ENCODE measurements at regions not wholly inside any gene's neighbourhood (a gene's known extent, or its start where the extent isn't known, plus 50 kb on each side); places are given as distances from the start of the nearest gene placed in this dataset.
A peak's percentile ranks its signal among the peaks of the same experiment; 100 is the strongest.

GRCh38 chr1:170271430-170272161, 125.8 kb downstream of the NTMT2 start:
- no peak for DNase-seq (ENCODE audit: low spot score)

GRCh38 chr1:170273291-170274130, 127.8 kb downstream of the NTMT2 start:
- no peak for DNase-seq (ENCODE audit: low spot score)

GRCh38 chr1:170274131-170274501, 128.4 kb downstream of the NTMT2 start:
- no peak for DNase-seq (ENCODE audit: low spot score)

GRCh38 chr1:170277985-170278384, 132.2 kb downstream of the NTMT2 start:
- DNase-seq (ENCODE audit: low spot score): no peak

- no peak for DNase-seq (ENCODE audit: low spot score)
These were observed 138.3 kb downstream of the NTMT2 start for GRCh38 chr1:170284016-170284415.

DNA sequence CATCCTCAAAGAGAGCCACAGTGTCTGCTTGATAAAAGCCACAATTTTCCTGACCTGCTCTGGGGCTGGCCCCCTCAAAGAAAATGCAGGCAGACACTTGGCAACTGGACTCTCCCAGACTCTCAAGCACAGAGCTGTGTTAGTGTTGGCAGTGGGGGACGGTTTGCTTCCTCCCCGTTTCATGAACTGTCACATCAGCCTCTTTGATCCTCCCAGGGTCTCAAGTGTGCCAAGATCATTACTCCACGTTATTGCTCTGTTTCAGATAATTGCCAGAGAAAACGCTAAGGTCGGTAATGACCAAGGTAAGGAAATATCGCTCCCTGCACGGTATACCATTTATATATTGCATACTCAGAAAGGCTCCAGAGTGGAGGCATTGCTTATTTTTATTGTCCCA, 138.8 kb downstream of the NTMT2 start:
- no peak for DNase-seq (ENCODE audit: low spot score)

DNA sequence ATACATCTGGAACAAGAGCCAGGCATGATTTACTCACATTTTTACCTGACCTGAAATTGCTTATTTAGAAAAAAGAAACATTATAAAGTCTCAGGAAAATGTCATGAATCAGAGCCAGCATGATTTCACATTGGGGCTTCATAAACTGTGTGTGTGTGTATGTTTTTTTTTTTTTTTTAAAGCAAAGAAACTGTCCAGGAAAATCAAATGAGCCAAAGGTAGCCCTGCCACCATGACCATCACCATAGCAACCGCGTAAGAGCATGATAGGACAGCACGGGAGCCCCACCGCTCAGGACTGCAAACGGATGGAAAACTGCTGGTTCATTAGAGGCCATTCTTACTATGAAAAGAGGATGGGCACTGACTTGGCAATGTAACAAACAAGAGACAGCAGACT, 139.2 kb downstream of the NTMT2 start:
- DNase-seq (ENCODE audit: low spot score): no peak

DNA sequence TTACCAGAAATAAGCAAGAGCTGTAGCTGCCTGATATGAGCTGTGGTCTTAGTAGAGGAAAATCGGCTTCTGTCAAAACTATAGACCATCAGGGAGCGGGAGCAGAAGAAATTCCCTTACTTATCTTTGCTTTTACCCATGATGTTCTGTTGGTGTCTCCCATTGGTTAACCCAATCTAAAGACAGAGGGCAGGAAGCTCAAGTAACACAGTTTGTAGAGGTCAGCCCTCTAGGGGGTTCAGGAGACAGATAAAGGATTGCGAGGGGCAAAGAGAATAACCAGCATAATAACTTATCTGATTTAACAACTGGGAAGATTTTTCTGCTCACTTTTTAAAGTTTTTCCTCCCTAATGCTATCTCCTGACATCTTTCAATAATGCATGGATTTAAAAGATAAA, 142.4 kb downstream of the NTMT2 start:
- DNase-seq (ENCODE audit: low spot score): peak; percentile 8

DNA sequence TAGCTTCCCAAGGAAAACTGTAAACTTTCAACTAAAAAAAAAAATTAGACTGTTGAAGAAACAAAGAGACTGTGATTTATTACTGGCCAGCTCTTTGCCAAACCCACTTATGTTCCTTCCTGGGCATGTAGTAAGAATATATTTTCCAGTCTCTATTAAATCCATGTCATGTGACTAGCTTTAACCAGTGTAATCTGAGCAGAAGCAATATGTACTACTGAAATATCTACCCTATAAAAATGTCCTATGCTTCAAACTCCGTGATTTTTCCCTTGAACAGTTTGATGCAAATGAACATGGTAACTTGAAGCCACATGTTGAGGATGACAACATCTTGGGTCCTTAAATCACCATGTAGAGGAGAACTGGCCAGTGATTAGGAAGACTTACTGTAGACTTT, 144.5 kb downstream of the NTMT2 start:
- DNase-seq (ENCODE audit: low spot score): no peak

GRCh38 chr1:170290991-170291390, 145.2 kb downstream of the NTMT2 start:
- DNase-seq (ENCODE audit: low spot score): no peak

GRCh38 chr1:170291516-170291915, 145.8 kb downstream of the NTMT2 start:
- no peak for DNase-seq (ENCODE audit: low spot score)

DNA sequence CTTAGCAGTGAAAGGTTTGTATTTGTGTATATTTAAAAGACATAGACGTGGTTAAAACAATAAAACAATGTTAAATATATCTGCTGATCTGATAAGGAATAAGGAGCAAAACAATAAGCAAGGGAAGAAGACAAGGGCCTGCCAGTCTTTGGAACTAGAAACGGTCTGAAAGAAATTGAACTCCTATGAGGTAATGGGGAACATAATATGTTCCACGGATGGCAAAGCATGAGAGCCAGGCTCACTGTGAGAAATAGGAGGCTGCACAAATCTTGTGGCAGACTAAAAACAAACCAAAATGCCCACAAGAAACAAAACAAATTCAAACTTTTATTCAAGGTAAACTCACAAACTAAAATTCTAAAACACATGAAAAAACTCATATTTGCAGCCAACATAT, 150.5 kb downstream of the NTMT2 start:
- no peak for DNase-seq (ENCODE audit: low spot score)

DNA sequence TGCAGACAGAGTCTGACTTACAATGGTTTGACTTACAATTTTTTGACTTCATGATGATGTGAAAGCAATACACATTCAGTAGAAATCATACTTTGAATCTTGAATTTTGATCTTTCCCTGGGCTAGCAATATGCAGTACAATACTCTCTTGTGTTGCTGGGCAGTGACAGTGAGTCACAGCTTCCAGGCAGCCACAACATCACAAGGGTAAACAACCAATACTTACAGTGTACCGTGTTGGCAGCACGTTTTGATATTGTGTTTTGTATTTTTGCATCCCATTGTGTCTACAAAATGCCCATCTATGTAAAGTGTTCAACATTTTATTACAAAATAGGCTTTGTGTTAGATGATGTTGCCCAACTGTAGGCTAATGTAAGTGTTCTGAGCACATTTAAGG, 150.9 kb downstream of the NTMT2 start:
- DNase-seq (ENCODE audit: low spot score): no peak

- no peak for DNase-seq (ENCODE audit: low spot score)
These were observed 155.8 kb downstream of the NTMT2 start for GRCh38 chr1:170301596-170301995.

- no peak for DNase-seq (ENCODE audit: low spot score)
These were observed 157.3 kb downstream of the NTMT2 start for GRCh38 chr1:170303034-170303433.

DNA sequence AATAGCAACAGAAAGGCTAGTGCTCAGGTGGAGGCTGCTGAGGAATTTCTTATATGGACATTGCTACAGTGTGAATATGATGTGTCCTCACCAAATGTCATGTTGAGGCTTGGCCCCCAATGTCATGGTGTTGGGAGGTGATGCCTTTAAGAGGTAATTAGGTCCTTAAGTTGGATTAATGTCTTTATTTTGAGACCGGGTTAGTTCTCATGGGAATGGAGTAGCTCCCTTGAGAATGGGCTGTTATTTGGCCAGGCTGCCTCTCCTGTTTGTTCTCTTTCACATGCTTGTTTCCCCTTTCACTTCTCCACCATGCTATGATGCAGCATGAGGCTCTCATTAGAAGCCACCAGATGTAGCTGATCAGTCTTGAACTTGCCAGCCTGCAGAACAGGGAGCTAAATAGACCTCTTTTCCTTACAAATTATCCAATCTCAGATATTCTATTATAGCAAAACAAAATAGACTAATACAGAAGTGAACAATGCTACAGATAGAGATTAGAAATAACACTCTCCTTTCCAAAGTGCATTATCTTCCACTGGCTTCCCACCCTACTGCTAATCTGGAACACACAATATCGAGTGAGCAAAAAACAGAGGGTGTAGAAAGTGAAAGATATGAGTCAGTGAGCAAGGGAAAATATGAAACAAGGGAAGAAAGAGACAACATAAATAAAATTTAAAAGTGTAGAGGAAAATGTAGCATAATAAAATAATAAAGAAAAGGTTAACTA, 160.2 kb downstream of the NTMT2 start:
- DNase-seq (ENCODE audit: low spot score): no peak

DNA sequence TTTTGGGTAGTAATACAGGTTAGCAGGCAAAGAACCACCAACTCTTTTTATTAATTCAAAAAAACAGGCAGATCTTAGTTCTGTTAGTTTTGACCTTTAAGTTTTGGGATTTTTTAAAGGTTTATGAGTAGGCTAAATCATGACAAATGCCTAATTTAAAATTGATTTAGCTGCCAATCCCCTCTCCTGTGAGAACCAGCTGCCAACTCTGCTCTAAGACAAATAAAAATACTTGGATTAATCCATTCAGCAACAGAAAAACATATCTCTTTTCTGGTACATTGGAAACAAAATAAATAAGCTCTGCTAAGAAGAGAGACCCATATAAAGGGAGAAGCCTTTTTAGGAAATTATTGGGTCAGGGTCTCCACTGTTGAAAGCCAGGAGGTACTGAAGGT, 160.8 kb downstream of the NTMT2 start:
- no peak for DNase-seq (ENCODE audit: low spot score)

DNA sequence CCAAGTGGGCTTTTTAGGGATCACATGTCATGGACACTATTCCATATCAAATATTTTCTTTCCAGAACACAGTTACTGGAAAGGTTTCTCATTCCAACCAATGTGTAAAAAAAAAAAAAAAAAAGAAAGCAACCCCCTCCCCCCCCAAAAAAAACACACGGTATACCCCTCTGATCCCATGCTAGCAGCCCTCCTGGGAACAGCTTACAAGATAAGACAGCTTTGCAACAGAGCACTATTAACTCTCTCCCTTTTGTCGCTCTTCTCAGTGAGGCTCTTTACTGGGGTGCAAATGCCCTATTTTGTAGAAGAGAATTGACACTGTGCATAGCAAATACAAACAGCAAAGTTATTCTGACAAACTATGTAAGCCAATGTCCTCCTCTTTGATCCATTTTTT, 161.2 kb downstream of the NTMT2 start:
- DNase-seq (ENCODE audit: low spot score): no peak

DNA sequence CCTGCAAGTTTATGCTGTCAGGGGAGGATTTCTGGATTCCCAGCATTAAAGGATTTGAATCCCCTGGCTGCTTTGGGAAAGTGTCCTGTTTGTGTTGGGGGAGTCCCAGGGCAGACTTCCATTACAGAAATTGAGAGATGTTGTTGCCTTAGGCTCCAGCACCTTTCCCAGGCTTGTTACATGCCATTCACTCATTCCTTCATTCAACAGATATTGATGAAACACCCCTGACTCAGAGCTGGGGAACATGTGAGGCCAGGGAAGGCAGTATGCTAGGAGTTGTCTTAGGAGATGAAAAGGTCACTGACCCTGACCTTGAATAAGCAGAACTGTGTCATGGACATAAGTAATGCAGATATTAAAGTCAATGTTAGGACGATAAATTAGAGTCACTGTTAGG, 161.7 kb downstream of the NTMT2 start:
- DNase-seq (ENCODE audit: low spot score): no peak

- no peak for DNase-seq (ENCODE audit: low spot score)
These were observed 163.7 kb downstream of the NTMT2 start for GRCh38 chr1:170309389-170310013.

GRCh38 chr1:170310014-170310405, 164.3 kb downstream of the NTMT2 start:
- no peak for DNase-seq (ENCODE audit: low spot score)

DNA sequence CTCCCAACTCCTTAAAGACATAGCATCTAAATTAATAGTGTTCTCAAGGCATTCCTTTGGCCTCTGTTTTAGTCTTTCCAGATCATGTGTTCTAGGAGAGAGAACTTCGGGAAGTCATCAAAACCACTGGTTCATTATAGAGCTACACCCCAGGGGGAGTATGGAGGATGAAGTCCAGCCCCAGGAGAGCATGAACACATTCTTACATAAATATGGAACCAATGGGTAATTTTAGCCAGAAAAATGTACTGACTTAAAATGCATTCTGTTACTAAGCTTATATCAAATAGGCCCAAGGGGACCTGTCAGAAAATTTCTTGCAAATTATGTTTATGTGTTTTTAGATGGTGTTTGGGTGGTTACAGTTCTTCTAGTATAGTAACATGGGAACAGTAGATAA, 165.2 kb downstream of the NTMT2 start:
- no peak for DNase-seq (ENCODE audit: low spot score)

DNA sequence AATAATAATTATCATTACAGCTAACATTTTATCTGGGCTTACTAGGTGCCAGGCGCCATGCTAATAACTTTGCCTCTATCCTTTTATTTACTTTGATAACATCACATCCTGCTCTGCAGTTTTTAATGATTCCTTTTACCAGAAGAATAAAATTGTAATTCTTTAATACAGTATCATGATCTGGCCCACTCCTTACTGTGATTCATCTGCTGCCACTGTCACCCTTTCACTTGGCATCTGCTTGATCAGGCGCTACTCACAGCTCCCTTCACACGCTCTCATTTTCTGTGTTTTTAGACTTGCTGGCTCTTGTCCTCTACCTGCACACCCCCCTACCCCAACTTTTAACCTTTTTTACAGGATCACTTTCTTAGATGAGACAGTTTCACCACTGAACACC, 167.5 kb downstream of the NTMT2 start:
- no peak for DNase-seq (ENCODE audit: low spot score)
